GM23248 (cell line): ENCODE measurements at regions not wholly inside any gene's neighbourhood (a gene's known extent, or its start where the extent isn't known, plus 50 kb on each side); places are given as distances from the start of the nearest gene placed in this dataset.

Experiments used
- EZH2 ChIP-seq: fragments of 200-600 bp; sonication (generic); IDR thresholded peaks from 2 replicates; pipeline ENCODE4 v1.6.1; 2018; ENCODE audit warnings: antibody characterized with exemption, mild to moderate bottlenecking; ENCODE audit not compliant: insufficient read depth, poor library complexity, severe bottlenecking
- EZH2phosphoT487 ChIP-seq: fragments of 200-600 bp; sonication (generic); IDR thresholded peaks from 2 replicates; pipeline ENCODE4 v1.6.1; 2018; ENCODE audit warnings: antibody characterized with exemption, moderate library complexity, mild to moderate bottlenecking, low read depth; ENCODE audit not compliant: insufficient read depth

GRCh38 chr12:34606749-34607519 is 584.6 kb downstream of the ALG10 start:
- TF ChIP-seq EZH2 (no peak), EZH2phosphoT487 (no peak)
